Parathyroid adenoma (tissue), 2 donors: ENCODE measurements at regions not wholly inside any gene's neighbourhood (a gene's known extent, or its start where the extent isn't known, plus 50 kb on each side); places are given as distances from the start of the nearest gene placed in this dataset.

ENCODE experiments used
- H2AFZ ChIP-seq: fragments of 300-600 bp; sonication (generic); one replicate; pipeline ENCODE4 v1.7.0; 2017; ENCODE audit warnings: antibody characterized with exemption, mild to moderate bottlenecking
- H3K27ac ChIP-seq: fragments of 300-600 bp; sonication (generic); one replicate; pipeline ENCODE4 v1.7.0; 2017
- H3K27me3 ChIP-seq: fragments of 300-600 bp; sonication (generic); one replicate; pipeline ENCODE4 v1.7.0; 2017; ENCODE audit warnings: low read length; ENCODE audit not compliant: control insufficient read depth, insufficient read depth
- H3K36me3 ChIP-seq: fragments of 300-600 bp; sonication (generic); one replicate; pipeline ENCODE4 v1.7.0; 2017; ENCODE audit warnings: low read length; ENCODE audit not compliant: control insufficient read depth, insufficient read depth
- H3K4me1 ChIP-seq: fragments of 300-600 bp; sonication (generic); one replicate; pipeline ENCODE4 v1.7.0; 2017; ENCODE audit warnings: control low read depth
- H3K4me2 ChIP-seq: fragments of 300-600 bp; sonication (generic); one replicate; pipeline ENCODE4 v1.7.0; 2017; ENCODE audit warnings: low read length
- H3K4me3 ChIP-seq: fragments of 300-600 bp; sonication (generic); one replicate; pipeline ENCODE4 v1.7.0; 2017; ENCODE audit warnings: low read depth, low read length
- H3K79me2 ChIP-seq: fragments of 300-600 bp; sonication (generic); one replicate; pipeline ENCODE4 v1.7.0; 2017; ENCODE audit warnings: control low read depth
- H3K9ac ChIP-seq: fragments of 300-600 bp; sonication (generic); one replicate; pipeline ENCODE4 v1.7.0; 2017; ENCODE audit warnings: mild to moderate bottlenecking
- H3K9me3 ChIP-seq: fragments of 300-600 bp; sonication (generic); one replicate; pipeline ENCODE4 v1.7.0; 2017; ENCODE audit warnings: low read length; ENCODE audit not compliant: control insufficient read depth
- TF ChIP-seq, protein P1 (sequence below): fragments of 300-600 bp; sonication (generic); IDR thresholded peaks from one replicate; pipeline ENCODE4 v1.7.0; 2017; ENCODE audit warnings: antibody characterized with exemption, mild to moderate bottlenecking
- donor health status: primary hyperparathyroidism.

DNA sequence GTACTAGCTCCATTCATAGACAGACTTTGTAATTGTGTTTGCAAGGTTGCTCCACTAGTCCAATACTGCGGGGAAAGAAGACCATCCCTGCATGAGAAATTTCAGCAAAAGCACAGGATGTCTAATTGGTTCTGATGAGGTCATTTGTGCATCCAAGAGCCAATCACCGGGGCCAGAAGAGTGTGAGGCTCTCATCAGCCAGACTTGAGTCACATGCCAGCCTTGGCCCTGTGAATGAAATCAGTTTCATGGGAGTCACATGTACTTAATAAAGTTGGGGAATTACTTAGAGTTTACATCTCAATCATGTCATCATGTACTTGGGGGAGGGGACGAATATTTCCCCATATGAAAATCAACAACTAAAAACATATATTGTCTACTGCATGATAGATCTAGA is 1236.0 kb downstream of the MAT2B start:
- H3K79me2 ChIP-seq = no peaks in the 10 kb centered on the region
- no peak overlapping the region for H3K4me2 ChIP-seq
- TF ChIP-seq, protein P1, sequence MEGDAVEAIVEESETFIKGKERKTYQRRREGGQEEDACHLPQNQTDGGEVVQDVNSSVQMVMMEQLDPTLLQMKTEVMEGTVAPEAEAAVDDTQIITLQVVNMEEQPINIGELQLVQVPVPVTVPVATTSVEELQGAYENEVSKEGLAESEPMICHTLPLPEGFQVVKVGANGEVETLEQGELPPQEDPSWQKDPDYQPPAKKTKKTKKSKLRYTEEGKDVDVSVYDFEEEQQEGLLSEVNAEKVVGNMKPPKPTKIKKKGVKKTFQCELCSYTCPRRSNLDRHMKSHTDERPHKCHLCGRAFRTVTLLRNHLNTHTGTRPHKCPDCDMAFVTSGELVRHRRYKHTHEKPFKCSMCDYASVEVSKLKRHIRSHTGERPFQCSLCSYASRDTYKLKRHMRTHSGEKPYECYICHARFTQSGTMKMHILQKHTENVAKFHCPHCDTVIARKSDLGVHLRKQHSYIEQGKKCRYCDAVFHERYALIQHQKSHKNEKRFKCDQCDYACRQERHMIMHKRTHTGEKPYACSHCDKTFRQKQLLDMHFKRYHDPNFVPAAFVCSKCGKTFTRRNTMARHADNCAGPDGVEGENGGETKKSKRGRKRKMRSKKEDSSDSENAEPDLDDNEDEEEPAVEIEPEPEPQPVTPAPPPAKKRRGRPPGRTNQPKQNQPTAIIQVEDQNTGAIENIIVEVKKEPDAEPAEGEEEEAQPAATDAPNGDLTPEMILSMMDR = no peak
- no peak overlapping the region for H3K9ac ChIP-seq
- no peaks in the 10 kb centered on the region for H3K4me1 ChIP-seq
- no peak overlapping the region for H3K4me3 ChIP-seq
- no peaks in the 10 kb centered on the region for H3K27me3 ChIP-seq
- H3K27ac ChIP-seq = no peak overlapping the region
- H3K9me3 ChIP-seq = no peaks in the 10 kb centered on the region
- H3K36me3 ChIP-seq = no peaks in the 10 kb centered on the region
- H2AFZ ChIP-seq = no peak overlapping the region

DNA sequence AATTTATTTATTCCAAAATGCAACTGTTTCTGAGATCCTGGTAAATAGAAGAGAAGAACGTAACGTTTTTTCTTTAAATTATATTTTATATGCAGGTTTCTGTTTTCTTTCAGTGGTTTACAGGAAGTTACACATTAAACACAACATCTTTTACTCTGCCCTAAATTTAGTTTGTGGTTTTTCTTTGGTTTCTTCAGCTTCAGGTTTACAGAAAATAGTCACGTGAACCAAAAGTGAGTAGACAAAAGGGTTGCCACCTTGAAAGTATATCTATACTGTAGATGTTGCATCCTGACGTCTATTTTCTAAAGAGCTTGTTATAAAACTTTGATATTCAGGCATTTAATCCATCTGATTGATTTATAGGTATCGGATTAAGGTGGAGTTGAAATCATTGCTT is 1236.6 kb downstream of the MAT2B start:
- Histone ChIP-seq H3K79me2 (no peaks in the 10 kb centered on the region), H3K4me2 (no peak overlapping the region), H3K36me3 (no peaks in the 10 kb centered on the region), H3K27me3 (no peaks in the 10 kb centered on the region), H3K4me3 (no peak overlapping the region), H3K9ac (no peak overlapping the region), H3K4me1 (no peaks in the 10 kb centered on the region), H3K9me3 (no peaks in the 10 kb centered on the region), H2AFZ (no peak overlapping the region), H3K27ac (no peak overlapping the region)
- TF ChIP-seq, protein P1 = no peak

DNA sequence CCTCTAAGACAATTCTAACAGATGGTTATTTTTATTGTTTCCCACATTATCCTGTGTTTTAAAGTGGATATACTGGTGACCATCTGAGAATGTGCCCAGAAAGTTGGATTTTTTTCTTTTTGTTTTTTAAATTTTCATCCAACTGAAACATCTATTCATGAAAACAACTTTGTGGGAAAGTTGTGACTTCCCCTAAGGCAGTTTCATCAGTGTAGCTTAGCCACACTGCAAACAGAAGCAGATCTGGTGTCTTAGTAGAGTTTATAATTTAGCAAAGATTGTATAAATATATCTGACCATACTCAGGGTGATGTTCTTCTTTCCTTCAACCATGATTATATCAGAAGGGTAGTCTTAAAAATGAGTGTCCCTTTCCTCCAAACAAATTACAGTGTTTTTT is 1241.3 kb downstream of the MAT2B start:
- no peak overlapping the region for H3K4me2 ChIP-seq
- TF ChIP-seq, protein P1 = no peak
- no peak overlapping the region for H3K27ac ChIP-seq
- H3K27me3 ChIP-seq = no peaks in the 10 kb centered on the region
- no peaks in the 10 kb centered on the region for H3K79me2 ChIP-seq
- no peaks in the 10 kb centered on the region for H3K4me1 ChIP-seq
- H3K36me3 ChIP-seq = no peaks in the 10 kb centered on the region
- H3K9me3 ChIP-seq = no peaks in the 10 kb centered on the region
- H3K4me3 ChIP-seq = no peak overlapping the region
- H3K9ac ChIP-seq = no peak overlapping the region
- no peak overlapping the region for H2AFZ ChIP-seq

DNA sequence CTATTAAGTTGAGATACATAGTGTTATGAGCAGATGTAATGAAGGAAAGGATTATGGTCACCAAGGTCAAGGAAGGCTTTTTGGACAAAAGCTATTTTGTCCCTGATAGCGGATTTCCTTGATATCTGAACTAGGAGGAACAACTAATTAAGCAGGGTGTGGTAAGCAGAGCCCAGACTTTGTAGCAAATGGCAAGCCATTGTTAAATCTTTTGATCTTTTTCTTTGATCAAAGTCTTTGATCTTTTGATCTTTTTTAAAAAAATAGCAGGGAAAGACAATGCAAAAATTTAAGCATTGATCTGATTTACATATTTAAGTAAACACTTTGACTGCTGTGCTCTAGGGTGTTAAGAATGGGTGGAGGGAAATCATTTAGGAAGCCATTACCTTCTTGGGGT is 1242.0 kb downstream of the MAT2B start:
- Histone ChIP-seq H3K4me3 (no peak overlapping the region), H2AFZ (no peak overlapping the region), H3K27me3 (no peaks in the 10 kb centered on the region), H3K9me3 (no peaks in the 10 kb centered on the region), H3K9ac (no peak overlapping the region), H3K79me2 (no peaks in the 10 kb centered on the region), H3K4me2 (no peak overlapping the region), H3K27ac (no peak overlapping the region), H3K36me3 (no peaks in the 10 kb centered on the region), H3K4me1 (no peaks in the 10 kb centered on the region)
- TF ChIP-seq, protein P1 = no peak

DNA sequence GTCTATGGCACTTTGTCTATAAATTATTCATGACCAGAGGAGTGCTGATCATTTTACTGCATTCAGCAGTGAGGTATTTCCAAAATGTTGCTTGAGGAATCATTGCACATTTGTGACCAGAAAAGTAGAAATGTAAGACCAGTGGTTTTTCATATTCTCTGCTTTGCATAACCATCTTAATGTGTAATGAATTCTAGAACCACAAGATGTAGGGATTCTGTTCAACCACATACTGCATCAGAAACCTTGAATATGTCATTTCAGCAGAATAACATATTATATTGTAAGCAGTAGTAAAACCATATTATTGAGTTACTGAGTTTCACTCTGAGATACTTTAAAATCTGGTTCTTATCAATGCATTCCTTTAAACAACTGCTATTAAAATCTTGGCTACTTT is 1243.4 kb downstream of the MAT2B start:
- Histone ChIP-seq H3K36me3 (no peaks in the 10 kb centered on the region), H3K27ac (no peak overlapping the region), H3K4me3 (no peak overlapping the region), H3K4me2 (no peak overlapping the region), H3K9ac (no peak overlapping the region), H3K79me2 (no peaks in the 10 kb centered on the region), H3K9me3 (no peaks in the 10 kb centered on the region), H3K4me1 (no peaks in the 10 kb centered on the region), H2AFZ (no peak overlapping the region), H3K27me3 (no peaks in the 10 kb centered on the region)
- TF ChIP-seq, protein P1 = no peak
